Heart right ventricle (tissue), 16 donors: ENCODE measurements at regions not wholly inside any gene's neighbourhood (a gene's known extent, or its start where the extent isn't known, plus 50 kb on each side); places are given as distances from the start of the nearest gene placed in this dataset.

Experiments used
- ATAC-seq, 8 donors: fragments of 200-7000 bp; cut with Tn5 transposase; one replicate each; pipeline ENCODE4 v1.9.1; 2020; ENCODE audit warnings: mild to moderate bottlenecking in 8 of 8, moderate library complexity in 8 of 8, moderate number of reproducible peaks in 1 of 8
- DNase-seq, 2 donors: peaks; one replicate each; pipeline ENCODE4 v3.0.0-alpha.2; 2020
- H3K27ac ChIP-seq, 10 donors: fragments of 200-600 bp; sonication (generic) in 2 of 10; one replicate each; pipeline versions ENCODE4 v1.5.0 to v1.8.0; 2020 to 2022; ENCODE audit warnings: mild to moderate bottlenecking in 3 of 10
- H3K27me3 ChIP-seq, 7 donors: fragments of 200-600 bp; one replicate each; pipeline ENCODE4 v1.8.0; 2021 to 2022; ENCODE audit warnings: mild to moderate bottlenecking in 2 of 7
- H3K36me3 ChIP-seq, 9 donors: fragments of 200-600 bp; sonication (generic) in 1 of 9; one replicate each; pipeline versions ENCODE4 v1.5.0 to v1.8.0; 2020 to 2022; ENCODE audit warnings: mild to moderate bottlenecking in 2 of 9
- H3K4me1 ChIP-seq, 9 donors: fragments of 200-600 bp; sonication (generic) in 1 of 9; one replicate each; pipeline versions ENCODE4 v1.5.0 to v1.8.0; 2020 to 2022; ENCODE audit warnings: mild to moderate bottlenecking in 4 of 9
- H3K4me3 ChIP-seq, 10 donors: fragments of 200-600 bp; sonication (generic) in 2 of 10; one replicate each; pipeline versions ENCODE4 v1.5.0 to v1.8.0; 2020 to 2022; ENCODE audit warnings: mild to moderate bottlenecking in 7 of 10, moderate library complexity in 2 of 10
- H3K9me3 ChIP-seq, 11 donors: fragments of 200-600 bp in 10 of 11; sonication (generic) in 2 of 11; one replicate each; pipeline versions ENCODE4 v1.5.0 to v1.8.0; 2013 to 2022; ENCODE audit warnings: mild to moderate bottlenecking in 2 of 11, control low read depth in 1 of 11, moderate library complexity in 1 of 11
- CTCF ChIP-seq, 9 donors: fragments of 200-600 bp; sonication (generic) in 2 of 9; IDR thresholded peaks; one replicate each; pipeline versions ENCODE4 v1.5.0 to v1.8.0; 2021 to 2022; ENCODE audit warnings: antibody characterized with exemption in 9 of 9, mild to moderate bottlenecking in 5 of 9, moderate library complexity in 1 of 9
- WGBS, 2 donors: extraction: QIAGEN DNeasy Blood & Tissue Kit; methylation state at CpG; one replicate each; pipeline ENCODE4 v1.1.7; 2013; ENCODE audit warnings: inconsistent platforms in 1 of 2; 5-methylcytosine and 5-hydroxymethylcytosine counted together
- intact Hi-C, 10 donors: fragments of 100-400 bp; cut with DNase I; formaldehyde crosslinking; loops; one replicate each; pipeline versions ENCODE4 v1.11.1 to v1.14.2; 2022
- donor health status: Arrhythmogenic right ventricular cardiomyopathy.
- donor health status: ischemic (EF 13 %, LVEDD 7.1; RV severe dilation, severe dysfunction).
- donor health status: healthy with polysubstance abuse.
- donor health status: DM: no; HTN: yes; CAD: no.
- donor health status: DM: no; HTN: no; CAD: no.
- donor health status: ischemic (EF 25% LVEDD 6.9; RV normal size, moderate dysfunction).
- donor health status: ischemic (EF 25% LVEDD 5.7; RV mildly dilated, moderate dysfunction).
- donor health status: healthy.
- donor health status: DM: yes; HTN: yes; CAD: no.
- donor health status: Ischemic cardiomyopathy.
- donor health status: ischemic (EF 35%, LVEDD 5.7; RV mildly dilated, moderate dysfunction).
- donor health status: nonischemic (EF 11% LVEDD 7.7; RV severe dilation, severe dysfunction).
- donor health status: DM: yes; HTN: yes; CAD: no.
- donor health status: PGD.
- donor health status: ischemic (EF 29% LVEDD 5.4; RV normal size, mild dysfunction).
- donor health status: nonischemic (EF 23%, LVEDD 6.1; RV moderate dilation, normal function).

DNA sequence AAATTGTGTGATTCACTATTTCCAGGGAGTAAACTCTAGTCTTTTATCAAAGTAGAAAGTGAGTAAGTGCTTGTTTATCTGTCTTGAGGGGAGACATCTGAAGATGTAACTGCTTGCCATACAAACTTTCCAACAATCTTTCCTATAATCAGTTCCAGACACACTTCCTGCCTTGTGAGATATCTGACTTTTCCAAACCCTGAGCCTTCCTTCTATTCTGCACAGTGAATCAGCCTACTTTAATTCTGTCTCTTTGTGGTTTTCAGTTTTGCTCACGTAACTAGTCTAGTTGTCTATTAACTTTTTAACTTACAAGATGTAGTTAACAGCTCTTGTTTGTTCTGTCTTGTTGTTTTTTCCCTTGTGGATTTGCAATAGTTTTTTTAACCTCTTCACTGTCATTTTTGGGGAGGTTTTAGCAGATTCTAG lies 947.8 kb downstream of the C4orf33 start:
- DNase-seq (no peak), ATAC-seq (no peak)
- no peaks in the 10 kb centered on the region for H3K27me3 ChIP-seq
- no peak overlapping the region for H3K4me3 ChIP-seq
- no peaks in the 10 kb centered on the region for H3K4me1 ChIP-seq
- TF ChIP-seq CTCF (IDR thresholded peaks at IDR 0.05): no peak
- WGBS, 2 donors: 60 to 68% methylated on average over 1 of the region's 1 CpG
- intact Hi-C loops: no loop called here
- H3K36me3 ChIP-seq: no peaks in the 10 kb centered on the region
- no peak overlapping the region for H3K27ac ChIP-seq
- no peaks in the 10 kb centered on the region for H3K9me3 ChIP-seq

DNA sequence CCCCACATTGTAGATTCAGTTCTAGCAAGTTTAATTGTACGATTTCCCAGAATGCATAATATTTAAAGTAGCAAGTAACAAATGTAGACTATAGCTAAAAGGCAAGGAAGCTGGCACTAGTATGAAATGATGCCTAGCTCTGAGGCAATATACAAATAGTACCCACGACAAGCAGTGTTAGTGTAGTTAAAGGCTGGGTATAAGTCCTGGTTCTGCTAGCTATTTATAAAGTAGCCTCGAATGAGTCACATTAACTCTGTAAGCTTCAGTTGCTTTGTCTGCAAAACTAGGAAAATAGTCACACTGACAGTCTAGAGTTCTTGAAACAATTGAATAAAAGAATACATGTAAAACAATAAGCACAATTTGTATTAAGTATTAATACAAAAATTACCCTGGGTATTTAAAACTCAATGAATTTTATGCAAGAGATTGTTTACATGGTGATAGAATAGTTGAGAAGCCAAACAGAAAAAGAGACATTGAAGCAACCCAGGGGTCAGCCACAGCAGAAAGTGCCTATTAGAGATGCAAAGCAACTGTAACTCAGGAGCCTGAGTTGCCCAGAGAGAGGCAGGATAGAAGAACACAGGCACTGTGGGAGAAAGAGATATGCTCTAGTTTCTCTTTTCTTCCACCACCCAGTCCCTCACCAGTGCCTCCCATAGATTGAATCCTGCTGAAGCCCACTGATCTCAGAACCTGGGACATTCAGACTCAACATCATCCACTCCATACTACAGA lies 949.0 kb downstream of the C4orf33 start:
- intact Hi-C loops: no loop called here
- ATAC-seq: no peak
- DNase-seq: no peak
- Histone ChIP-seq H3K4me1 (no peaks in the 10 kb centered on the region), H3K27ac (no peak overlapping the region), H3K36me3 (no peaks in the 10 kb centered on the region), H3K27me3 (no peaks in the 10 kb centered on the region), H3K4me3 (no peak overlapping the region), H3K9me3 (no peaks in the 10 kb centered on the region)
- 77 to 81% methylated on average over 3 of the region's 3 CpGs for WGBS, 2 donors
- TF ChIP-seq CTCF (IDR thresholded peaks at IDR 0.05): no peak

- Histone ChIP-seq H3K4me1 (no peaks in the 10 kb centered on the region), H3K4me3 (no peak overlapping the region), H3K27ac (no peak overlapping the region), H3K27me3 (no peaks in the 10 kb centered on the region), H3K36me3 (no peaks in the 10 kb centered on the region), H3K9me3 (peaks cover 0 to 8% (median 0%) of the 10 kb centered on the region in 11 donors)
- WGBS, 2 donors: 26 to 42% methylated on average over 2 of the region's 2 CpGs
- no peak for DNase-seq
- intact Hi-C loops: no loop called here
- no peak for ATAC-seq
- TF ChIP-seq CTCF (IDR thresholded peaks at IDR 0.05): no peak
Observed at GRCh38 chr4:130053723-130054122, 957.8 kb downstream of the C4orf33 start.

GRCh38 chr4:130054908-130055307 lies 959.0 kb downstream of the C4orf33 start:
- no peak for TF ChIP-seq CTCF (IDR thresholded peaks at IDR 0.05)
- Histone ChIP-seq H3K4me3 (no peak overlapping the region), H3K27me3 (no peaks in the 10 kb centered on the region), H3K36me3 (no peaks in the 10 kb centered on the region), H3K9me3 (peaks cover 0 to 8% (median 0%) of the 10 kb centered on the region in 11 donors), H3K4me1 (no peaks in the 10 kb centered on the region), H3K27ac (no peak overlapping the region)
- DNase-seq (no peak), ATAC-seq (no peak)
- intact Hi-C loops: no loop called here
- WGBS, 2 donors: 47 to 68% methylated on average over 1 of the region's 1 CpG
